Colon (tissue), 2 donors: ENCODE measurements at regions not wholly inside any gene's neighbourhood (a gene's known extent, or its start where the extent isn't known, plus 50 kb on each side); places are given as distances from the start of the nearest gene placed in this dataset.

Experiments
- FAIRE-seq: peaks from 2 replicates; lab custom pipeline; 2012; peaks lifted over from hg19 to GRCh38; lab: Jason Lieb, UNC
- donor health status: control.
- donor health status: control.

DNA sequence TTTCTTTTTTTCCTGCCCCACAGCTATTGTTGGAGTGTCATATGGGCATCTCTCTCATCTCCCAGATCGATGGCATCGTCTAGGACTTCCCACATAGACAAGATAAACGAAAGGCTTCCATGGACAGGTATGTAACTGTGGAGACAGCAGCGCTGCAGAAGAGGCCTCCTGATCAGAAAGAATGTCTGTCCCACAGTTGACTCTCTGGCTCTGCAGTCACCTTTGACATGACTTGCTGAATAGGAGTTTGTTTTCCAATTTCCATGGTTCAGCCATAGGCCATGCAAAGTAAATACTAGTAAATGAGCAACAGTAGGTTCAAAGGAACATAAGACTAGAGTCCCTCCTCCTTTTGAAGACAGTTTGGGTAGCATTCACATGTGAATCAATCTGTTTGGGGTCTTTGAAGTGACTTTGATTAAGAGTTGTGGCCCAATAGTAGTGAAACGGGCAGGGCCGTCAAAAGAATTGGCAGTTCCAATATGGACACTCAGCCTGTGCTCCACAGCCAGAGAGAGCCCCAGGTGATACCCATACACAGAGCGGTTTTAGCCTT is 134.7 kb upstream of the IFNGR1 start:
- no peak for FAIRE-seq

- FAIRE-seq = no peak
Observed at GRCh38 chr6:137353346-137353745, 134.2 kb upstream of the IFNGR1 start.

- FAIRE-seq = no peak
Observed at GRCh38 chr6:137352859-137353258, 133.7 kb upstream of the IFNGR1 start.

DNA sequence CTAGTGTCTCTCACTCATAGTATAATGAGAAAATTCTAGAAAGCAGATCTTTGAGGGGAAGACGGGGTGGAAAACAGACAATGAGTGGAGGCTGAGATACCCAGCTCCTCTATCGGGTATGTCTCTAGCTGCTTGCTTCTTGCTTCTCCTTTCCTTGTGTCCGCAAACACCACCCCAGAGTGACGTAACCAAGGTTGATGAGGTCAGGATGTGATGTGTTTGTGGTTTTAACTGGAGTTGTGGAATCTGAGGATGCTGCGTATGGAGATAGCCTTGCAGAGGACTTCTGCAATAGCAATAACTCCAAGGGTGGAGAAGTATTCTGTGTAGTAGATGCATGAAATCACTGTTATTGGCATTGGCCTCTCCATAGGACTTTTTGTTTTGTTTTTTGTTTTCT is 132.7 kb upstream of the IFNGR1 start:
- FAIRE-seq = no peak

DNA sequence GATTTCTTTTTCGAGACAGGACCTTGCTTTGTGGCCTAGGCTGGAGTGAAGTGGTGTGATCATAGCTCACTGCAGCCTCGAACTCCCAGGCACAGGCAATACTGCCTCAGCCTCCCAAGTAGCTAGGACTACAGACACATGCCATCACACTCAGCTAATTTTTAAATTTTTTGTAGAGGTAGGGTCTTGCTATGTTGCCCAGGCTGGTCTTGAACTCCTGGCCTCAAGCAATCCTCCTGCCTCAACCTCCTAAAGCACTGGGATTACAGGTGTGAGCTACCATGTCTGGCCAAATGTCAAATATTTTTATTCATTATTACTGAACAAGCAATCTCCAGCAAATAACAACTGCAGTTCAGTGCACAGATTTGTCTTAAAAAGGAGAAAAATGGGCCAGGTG is 131.7 kb upstream of the IFNGR1 start:
- FAIRE-seq = no peak

DNA sequence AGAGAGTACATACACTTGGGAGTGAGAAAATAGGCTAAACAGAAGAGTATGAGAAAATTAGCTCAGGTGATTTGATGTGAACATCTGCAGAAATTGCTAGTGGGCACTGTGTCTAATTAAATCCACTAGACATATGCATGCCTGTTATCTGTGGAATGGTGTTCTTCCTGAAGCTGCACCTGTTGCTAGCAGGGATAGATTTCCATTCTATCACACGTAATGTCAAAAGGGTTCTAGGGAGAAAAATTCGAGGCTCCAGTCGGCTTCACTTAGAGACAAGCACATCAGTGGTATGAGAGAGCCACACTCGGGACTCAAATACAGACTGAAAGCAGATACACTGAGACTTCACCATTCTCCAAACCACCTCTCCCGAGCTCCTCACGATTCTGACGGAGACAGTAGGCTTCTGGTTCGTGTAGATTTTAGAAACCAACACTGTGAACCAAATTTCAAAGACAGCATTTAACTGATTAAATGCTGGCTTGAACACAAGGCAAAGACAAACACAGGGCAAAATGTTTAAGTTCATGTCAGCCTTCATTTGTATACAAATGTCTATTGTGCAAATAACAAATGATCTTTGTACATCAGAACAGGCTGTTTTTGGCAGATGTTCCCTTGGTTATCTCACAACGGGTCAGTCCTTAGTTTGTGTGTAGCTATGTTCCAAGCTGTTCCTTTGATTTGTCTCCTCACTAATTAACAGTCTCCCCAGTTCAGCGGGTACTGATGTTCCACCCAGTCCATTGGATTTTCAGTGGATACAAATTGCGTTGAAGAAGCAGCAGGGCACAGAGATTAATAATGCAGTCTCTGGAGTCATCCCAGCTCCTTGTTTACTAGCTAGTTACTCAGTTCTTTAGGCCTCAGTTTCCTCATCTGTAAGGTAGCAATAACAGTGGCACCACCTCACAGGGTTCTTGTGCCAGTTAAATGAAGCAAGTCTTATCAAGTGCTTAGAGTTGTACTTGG is 131.0 kb upstream of the IFNGR1 start:
- no peak for FAIRE-seq

- no peak for FAIRE-seq
Observed at GRCh38 chr6:137348777-137349176, 129.6 kb upstream of the IFNGR1 start.

GRCh38 chr6:137343241-137343640 is 124.1 kb upstream of the IFNGR1 start:
- no peak for FAIRE-seq

DNA sequence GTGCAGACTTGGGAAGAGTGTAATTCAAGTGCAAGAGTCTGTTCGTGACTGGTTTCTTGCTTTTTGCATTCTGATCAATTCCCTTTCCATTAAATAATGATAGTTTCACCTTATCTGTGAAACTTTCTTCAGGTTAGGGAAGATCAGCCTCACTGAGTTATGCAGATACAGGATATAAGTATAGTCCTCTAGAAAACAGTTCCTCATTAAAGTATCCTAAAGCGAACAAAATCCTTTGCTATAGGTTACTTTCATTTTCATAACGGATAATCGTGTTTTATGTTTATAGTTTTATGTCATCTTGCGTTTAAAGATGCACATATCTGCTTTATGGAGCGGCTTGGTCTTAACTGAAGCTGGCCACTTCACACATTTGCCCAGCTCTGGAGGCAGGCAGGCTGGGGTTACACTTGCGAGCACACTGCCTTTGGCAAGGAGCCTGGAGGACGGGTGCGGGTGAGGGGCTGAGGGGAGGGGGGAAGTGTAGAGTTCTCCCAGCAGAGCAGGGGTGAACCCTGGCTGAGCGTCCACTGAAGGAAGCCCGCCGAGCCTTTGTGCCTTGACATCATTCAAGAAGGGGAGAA is 123.5 kb upstream of the IFNGR1 start:
- no peak for FAIRE-seq

DNA sequence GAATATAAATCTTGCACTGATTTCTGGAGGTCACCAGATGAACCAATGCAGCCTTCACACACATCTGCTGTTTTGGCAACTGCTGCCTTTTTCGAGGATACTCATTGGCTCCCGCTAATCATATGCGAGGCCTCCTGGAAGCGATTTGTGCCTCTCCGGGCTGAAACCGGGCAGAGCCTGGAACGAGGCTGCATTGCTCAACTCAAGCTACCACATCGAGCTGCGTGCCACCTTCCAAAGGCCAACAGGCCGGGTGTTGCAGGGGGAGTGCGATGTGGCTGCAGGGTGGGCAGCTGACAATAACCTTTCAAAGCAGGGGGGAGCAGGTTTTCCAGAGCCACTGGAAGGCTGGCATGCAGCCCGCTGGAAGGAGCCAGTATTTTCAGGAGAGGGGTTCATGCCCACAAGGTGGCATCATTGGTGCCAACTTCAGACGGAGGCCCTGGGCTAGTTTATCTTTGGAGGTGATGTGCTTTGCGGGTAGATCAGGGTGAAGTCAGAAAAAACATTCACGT is 122.6 kb upstream of the IFNGR1 start:
- no peak for FAIRE-seq

GRCh38 chr6:137339929-137340559 is 120.9 kb upstream of the IFNGR1 start:
- FAIRE-seq = no peak

DNA sequence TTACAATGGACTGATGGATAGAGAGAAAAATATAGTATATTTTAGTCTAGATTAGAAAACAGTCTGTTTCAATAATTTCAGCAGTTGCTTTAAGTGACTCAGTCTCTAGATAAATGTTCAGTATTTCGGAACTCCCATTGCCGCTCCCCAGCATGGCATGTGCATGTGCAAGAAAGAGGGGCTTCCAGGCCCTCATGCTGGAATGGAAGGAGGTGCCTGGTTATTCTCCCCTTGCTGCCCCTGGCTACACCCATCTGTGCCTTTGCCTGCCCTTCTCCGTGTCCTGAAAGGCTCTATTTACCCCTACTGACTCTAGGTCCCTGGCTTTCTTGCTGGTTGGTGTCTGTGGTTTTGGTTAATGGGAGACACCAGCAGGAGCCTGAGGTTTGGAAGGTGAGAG is 115.7 kb upstream of the IFNGR1 start:
- FAIRE-seq = no peak

DNA sequence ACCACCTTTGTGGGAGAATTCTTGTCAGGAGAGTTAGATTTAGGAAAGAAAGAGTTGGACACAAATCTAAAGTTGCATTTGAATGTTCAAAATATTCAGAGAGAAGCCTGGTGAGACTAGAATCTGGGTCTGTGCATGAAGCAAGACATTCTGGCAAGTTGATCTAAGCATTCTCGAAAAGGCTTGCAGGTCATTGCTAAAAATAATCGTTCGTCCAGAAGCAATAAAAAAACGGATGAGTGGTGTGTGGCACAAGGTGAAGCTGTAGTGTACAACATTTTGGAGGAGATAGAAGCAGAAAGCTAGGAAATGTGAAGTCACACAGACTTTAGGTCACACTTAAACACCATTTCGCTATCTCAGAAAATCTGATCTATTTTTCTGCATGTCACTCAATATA is 114.9 kb upstream of the IFNGR1 start:
- no peak for FAIRE-seq

DNA sequence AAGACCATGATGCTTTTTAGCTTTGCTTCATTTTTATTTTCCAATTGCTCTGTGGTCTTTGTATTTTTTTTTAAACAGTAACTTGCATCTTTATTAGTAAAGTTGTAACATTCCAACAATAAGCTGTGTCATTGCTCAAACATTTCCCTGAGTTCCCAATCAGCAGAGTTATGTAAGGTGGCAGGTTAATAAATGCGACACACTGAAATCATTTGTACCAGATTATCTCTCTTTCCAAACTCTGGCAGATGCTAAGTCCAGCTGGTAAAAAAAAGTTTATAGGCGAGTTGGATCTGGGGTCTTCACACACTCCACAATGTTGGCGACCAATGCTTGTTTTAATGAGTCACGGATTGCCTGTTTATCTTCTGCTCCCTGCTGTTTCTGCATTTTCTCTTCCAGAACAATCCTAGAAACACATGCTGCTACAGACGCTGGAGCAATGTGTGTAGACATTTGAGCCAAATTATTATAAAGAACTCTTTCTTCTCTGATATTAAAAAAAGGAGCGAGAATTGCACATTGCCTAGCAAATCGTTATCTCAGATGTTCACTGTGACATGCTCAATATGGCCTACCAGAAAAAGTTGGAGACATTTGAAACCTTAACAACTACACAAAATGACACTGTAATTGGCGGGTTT is 113.6 kb upstream of the IFNGR1 start:
- no peak for FAIRE-seq

DNA sequence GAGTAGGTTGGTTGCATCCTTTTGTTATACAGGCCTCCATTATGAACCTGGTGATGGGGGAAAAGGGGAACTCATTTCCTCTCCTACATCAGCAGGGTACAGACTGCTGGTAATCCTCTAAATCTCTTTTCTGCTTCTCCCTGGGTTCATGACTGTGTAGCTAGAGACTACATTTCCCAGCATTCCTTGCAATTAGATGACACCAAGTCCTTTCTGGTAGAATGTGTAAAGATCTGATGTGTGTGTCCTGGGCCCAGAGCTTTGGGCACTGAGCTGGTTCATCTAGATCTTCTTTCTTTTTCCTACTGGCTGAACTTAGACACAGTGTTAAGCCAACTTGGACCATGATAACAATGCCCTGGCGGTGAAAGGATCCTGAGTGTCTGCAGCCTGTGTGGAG is 104.7 kb upstream of the IFNGR1 start:
- no peak for FAIRE-seq

DNA sequence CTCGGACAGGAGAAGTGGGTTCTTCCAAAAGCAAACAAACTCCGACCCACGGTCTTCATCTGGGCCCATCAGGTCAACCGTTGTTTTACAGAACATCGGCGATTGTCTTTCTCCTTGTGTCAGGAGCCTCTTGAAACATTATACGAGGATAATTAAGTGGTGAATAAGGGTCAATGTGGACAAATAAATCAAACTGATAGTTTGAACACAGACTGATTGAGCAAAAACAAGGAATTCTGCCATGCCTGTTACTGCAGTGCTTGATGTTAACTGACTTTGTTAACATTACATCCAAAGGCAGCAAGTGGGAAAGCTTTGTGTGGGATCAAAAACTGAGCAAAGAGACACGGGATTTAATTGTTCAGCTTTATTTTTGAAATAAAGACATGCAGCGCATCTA is 101.1 kb upstream of the IFNGR1 start:
- FAIRE-seq = no peak

GRCh38 chr6:137316626-137317025 is 97.4 kb upstream of the IFNGR1 start:
- FAIRE-seq = no peak

DNA sequence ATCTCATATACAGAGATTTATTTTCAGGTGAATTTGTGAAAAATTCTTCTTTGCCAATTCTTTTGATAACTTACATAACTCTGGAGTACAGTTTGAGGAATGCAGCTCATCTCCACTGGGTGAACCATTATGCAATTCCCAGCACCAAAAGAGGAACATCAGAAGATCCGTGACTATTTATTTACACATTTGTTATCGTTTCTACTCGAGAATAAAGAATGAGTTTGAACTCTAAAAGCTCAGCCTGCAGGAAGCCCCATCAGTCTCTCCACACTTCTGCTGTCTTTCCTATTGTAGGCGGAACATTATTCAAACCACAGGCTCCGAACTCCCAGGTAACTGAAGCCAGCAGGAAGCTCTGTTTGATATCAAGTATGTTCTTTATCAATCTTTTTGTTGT is 95.9 kb upstream of the IFNGR1 start:
- no peak for FAIRE-seq

DNA sequence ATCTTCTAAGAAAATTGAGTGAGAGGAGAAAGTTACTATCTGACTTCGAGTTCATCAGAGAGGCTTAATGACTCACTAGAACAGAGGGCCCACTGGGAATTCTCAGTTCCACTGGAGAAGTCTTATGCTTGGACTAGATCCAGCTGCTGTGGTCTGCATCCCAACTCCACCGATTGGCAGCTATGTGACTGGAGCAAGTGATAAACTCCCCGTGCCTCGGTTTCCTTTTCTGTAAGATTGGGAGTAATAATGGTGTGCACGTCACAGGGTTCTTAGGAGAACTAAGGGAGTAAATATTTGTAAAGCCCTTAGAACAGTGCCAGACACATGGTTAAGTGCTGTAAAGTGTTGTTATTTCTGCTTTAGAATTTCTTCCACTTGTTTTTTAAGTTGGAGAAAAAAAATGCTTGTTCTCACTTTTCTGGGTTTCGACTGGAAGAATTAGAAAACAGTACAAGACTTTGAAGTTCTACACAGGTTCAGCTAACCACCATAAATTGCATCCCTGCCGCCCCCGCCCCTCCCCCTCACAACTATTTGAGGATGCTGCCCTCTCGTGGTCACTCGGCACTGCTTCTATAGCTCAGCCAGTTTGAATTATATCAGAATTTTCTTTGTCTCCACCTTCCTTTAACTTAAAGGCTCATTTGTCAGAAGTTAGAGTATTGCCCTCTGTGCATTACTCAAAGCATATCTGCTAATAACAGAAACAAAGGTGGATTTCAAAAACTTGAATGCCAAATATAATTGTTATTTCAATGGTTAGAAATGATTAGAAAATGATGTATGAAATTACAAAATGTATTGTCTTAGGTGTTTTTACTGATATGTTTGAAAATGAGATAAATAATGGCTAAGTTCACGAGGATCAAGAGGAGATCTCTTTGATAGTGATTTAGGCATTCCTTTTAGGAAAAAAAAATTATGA is 95.0 kb upstream of the IFNGR1 start:
- no peak for FAIRE-seq

GRCh38 chr6:137313211-137313610 is 94.0 kb upstream of the IFNGR1 start:
- no peak for FAIRE-seq

GRCh38 chr6:137311940-137312339 is 92.8 kb upstream of the IFNGR1 start:
- FAIRE-seq = no peak
